HG02571 (cell line): ENCODE measurements at regions not wholly inside any gene's neighbourhood (a gene's known extent, or its start where the extent isn't known, plus 50 kb on each side); places are given as distances from the start of the nearest gene placed in this dataset.

Experiments
- ATAC-seq: cut with Tn5 transposase; IDR thresholded peaks from one replicate; pipeline ENCODE4 v1.9.1; 2021; ENCODE audit warnings: mild to moderate bottlenecking, moderate library complexity; ENCODE audit not compliant: unreplicated experiment

- ATAC-seq: no peak
Measured at GRCh38 chr2:16262526-16263178, 322.3 kb downstream of the MYCN start.

GRCh38 chr2:16261791-16262190, 321.4 kb downstream of the MYCN start:
- no peak for ATAC-seq

- ATAC-seq: no peak
Measured at GRCh38 chr2:16261071-16261470, 320.7 kb downstream of the MYCN start.

- ATAC-seq: no peak
Measured at GRCh38 chr2:16260041-16260830, 319.9 kb downstream of the MYCN start.

- no peak for ATAC-seq
Measured at GRCh38 chr2:16259010-16259409, 318.7 kb downstream of the MYCN start.

GRCh38 chr2:16258350-16258749, 318.0 kb downstream of the MYCN start:
- ATAC-seq: no peak

GRCh38 chr2:16257322-16258028, 317.1 kb downstream of the MYCN start:
- ATAC-seq: no peak

GRCh38 chr2:16256601-16257321, 316.4 kb downstream of the MYCN start:
- no peak for ATAC-seq

GRCh38 chr2:16255120-16255519, 314.8 kb downstream of the MYCN start:
- ATAC-seq: no peak

GRCh38 chr2:16254356-16254965, 314.1 kb downstream of the MYCN start:
- ATAC-seq: no peak

GRCh38 chr2:16253291-16253690, 312.9 kb downstream of the MYCN start:
- ATAC-seq: no peak

GRCh38 chr2:16252891-16253290, 312.5 kb downstream of the MYCN start:
- no peak for ATAC-seq

- ATAC-seq: no peak
Measured at GRCh38 chr2:16252251-16252650, 311.9 kb downstream of the MYCN start.

- ATAC-seq: no peak
Measured at GRCh38 chr2:16251511-16252225, 311.3 kb downstream of the MYCN start.

GRCh38 chr2:16250886-16251285, 310.5 kb downstream of the MYCN start:
- ATAC-seq: no peak

- ATAC-seq: no peak
Measured at GRCh38 chr2:16250466-16250865, 310.1 kb downstream of the MYCN start.

- no peak for ATAC-seq
Measured at GRCh38 chr2:16250056-16250425, 309.7 kb downstream of the MYCN start.

GRCh38 chr2:16249246-16250055, 309.1 kb downstream of the MYCN start:
- ATAC-seq: no peak

- no peak for ATAC-seq
Measured at GRCh38 chr2:16248571-16249105, 308.3 kb downstream of the MYCN start.
